NCI-H2107 treated with DMSO at 0.1 percent for 48 hours (cell line): ENCODE measurements at regions not wholly inside any gene's neighbourhood (a gene's known extent, or its start where the extent isn't known, plus 50 kb on each side); places are given as distances from the start of the nearest gene placed in this dataset.

Experiments
- DNase-seq: peaks from one replicate; lab custom pipeline; 2025; ENCODE audit not compliant: unreplicated experiment; lab: John Stamatoyannopoulos, UW

DNA sequence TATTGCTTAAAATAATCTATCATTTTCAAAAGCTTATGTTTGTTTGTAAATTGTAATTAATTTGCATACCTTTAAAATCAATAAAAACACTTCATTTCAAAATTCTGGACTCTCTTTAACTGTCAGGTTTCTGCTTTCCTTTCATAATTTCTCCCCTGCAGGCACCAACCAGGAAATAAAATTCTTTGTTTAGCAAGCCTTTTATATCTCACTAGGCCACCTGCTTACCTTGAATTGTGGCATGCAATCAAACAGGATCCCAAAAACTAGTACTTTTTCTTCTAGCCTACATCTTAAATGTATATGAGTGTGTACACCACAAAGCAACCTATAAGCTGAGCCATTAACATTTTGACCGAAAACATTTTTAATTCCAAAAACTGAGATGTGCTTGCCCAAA is 233.1 kb downstream of the NR4A2 start:
- DNase-seq, result peak; percentile 47

DNA sequence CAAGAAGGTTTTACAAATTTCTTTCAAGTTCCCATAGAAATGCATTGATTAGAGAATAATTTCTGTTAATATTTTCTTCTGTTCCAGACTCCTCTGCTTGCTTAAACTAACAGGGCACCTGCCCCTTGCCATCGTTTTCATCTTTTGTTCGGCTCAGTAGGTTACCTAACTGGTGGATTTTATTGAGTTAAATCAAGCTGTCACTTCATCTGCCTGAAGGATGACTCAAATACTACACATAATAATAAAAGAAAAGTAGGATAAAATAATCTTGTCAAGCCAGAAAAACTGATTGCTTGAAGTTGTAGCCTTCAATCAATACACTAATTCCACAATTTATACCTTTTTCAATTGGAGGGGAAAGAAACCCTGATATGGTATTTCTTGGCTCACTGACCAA is 234.0 kb downstream of the NR4A2 start:
- peak; percentile 19 for DNase-seq

DNA sequence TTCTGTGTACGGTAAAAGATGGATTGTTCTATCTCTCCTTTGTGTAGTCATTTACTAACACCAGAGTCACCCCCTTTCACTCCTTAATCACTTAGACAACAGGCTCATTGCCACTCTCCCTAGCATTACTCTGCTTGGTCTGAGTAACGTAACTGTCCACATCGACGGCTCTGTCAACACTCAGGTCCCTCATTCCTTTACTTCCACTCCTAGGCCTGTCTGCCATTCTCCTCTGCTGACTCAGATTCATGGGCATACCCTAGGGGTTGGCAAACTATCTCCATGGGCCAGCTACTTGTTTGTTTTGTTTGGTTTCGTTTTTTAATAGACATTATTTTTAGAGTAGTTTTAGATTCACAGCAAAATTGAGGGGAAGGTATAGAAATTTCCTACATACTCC is 243.9 kb downstream of the NR4A2 start:
- no peak for DNase-seq

DNA sequence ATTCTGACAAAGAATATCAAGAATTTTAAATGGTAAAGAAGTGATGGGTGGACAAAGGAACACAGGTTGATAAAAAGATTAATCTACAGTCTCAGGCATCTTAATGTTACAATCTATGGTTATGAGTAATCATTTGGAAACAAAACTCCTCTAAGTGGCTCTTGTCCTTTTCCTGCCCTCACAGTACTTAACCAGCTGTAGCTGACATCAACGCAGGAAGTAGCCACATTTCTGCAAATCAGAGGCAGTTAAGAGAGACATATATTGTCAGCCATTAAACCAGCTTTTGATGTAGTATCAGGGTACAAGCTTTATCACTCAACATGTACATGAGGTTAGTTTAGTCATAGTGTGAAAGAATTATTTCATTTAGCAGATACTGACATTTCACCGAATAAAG is 244.6 kb downstream of the NR4A2 start:
- no peak for DNase-seq

DNA sequence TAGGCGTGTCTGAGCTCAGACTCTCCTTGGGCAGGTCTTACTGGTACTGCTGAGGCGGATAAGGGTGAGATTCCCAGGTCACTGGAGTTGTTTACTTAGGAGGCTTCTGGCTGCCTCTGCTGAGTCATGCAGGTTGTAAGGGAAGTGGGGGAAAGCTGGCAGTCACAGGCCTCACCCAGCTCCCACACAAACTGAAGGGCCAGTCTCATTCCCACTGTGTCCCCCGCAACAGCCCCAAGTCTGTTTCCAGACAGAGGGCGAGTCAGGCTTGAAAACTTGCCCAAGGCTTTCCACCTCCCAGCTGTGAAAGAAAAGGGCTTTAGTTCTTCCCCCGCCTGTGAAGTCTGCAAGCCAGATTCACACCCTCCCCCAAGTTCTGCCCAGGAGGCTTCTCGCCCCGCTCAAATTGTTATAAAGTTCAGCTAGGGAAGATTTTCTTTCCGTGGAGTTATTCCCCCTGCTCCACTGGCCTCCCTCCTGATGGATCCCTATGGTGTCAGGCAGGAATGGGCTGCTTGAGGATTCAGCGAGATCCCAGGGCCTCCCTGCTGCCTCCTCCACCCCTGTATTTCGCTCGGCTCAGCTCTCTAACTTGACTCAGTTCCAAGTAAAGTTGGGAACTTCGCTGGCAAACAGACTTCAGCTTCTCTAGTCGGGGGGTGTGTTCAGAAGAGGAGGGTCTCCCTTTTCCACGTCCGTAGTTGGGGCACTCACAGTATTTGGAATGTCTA is 248.6 kb downstream of the NR4A2 start:
- DNase-seq, result no peak

DNA sequence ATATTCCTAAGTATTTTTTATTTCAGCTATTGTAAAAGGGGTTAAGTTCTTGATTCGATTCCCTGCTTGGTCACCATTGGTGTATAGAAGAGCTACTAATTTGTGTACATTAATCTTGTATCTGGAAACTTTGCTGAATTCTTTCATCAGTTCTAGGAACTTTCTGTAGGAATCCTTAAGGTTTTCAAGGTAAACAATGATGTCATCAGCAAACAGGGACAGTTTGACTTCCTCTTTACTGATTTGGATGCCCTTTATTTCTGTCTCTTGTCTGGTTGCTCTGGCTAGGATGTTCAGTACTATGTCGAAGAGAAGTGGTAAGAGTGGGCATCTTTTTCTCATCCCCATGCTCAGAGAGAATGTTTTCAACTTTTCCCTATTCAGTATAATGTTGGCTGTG is 252.7 kb downstream of the NR4A2 start:
- DNase-seq, result no peak

DNA sequence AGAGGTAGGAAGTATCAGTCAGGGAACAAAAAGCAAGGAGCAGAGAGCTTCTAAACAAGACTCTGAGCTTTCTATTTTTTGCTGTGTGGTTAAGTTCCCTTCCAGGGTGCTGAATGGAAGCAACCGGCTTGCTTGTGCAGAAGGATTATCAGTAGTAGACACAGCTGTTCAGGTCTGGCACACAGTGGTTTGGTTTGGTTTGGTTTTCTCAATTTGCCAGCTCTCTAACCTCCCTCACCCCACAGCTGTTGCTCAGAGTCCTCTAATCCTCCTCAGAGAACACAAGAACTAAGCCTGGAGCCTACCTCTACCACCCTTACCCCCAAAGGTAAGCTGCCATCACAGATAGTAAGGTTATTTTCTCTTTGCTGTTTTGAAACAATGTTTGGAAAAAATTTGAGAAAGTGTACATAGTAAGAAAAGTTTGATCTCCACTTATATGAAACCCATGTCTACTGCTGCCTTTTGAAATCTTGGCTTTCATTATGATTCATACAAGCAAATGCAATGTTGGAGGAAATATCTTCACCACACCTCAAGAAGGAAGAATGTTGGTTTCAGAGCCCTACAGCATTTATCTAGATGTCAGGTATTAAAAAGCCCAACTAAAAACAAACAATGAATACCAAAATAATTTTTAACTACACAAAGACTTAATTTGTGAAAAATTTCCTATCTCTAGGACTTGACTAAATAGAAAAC is 255.3 kb downstream of the NR4A2 start:
- no peak for DNase-seq

DNA sequence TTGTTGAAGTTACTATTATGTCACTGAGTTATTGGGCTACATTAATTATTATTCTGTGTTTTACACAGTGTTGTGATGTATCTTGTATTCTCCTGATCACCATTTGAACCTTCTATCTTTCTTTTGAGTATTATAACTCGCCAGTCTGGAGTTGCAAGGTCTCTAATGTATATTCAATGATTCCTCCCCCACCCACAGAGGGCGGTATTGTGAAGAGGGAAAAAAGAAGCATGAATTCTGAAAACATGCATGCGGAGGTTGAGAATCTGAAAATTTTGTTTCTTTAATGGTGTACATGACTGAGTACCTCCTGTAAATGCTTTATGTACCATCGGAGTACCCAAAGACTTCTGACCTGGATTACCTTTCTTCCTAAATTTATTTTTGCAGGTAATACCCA is 266.6 kb downstream of the NR4A2 start:
- no peak for DNase-seq

DNA sequence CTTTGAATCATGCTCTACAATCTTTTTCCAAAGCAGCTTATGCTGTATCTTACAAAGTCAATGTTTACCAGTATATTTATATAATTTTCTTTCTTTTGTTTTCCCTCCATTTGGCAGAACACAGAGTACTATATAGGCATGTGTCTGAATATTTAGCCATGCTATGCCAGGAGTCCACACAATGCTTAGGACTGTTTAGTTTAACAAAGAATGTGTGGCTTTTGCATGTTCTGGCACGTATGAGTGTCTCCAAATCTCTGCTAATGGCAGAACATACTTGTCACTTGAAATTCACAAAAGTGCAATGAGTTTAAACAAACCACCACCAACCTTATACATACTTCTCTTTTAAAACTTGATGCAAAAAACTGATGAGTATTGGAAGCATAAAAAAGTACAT is 268.0 kb downstream of the NR4A2 start:
- no peak for DNase-seq

DNA sequence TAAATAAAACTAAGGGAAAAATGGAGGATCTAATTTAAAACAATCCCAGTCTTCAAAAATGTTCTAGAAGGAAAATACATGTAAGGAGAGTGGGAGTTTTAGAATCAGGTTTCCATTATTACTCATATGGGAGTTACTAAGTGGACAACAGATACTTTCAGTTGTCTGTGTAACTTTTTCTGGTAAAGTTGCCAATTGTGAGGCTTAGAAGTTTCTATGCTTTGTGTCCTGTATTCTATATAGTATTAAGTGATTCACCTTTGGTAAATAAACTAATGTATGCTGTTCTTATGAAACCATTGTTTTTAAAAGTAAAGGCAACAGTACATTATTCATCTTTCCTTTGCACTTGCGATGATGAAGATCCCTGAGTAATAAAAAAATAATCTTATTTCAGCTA is 274.9 kb downstream of the NR4A2 start:
- DNase-seq, result no peak

DNA sequence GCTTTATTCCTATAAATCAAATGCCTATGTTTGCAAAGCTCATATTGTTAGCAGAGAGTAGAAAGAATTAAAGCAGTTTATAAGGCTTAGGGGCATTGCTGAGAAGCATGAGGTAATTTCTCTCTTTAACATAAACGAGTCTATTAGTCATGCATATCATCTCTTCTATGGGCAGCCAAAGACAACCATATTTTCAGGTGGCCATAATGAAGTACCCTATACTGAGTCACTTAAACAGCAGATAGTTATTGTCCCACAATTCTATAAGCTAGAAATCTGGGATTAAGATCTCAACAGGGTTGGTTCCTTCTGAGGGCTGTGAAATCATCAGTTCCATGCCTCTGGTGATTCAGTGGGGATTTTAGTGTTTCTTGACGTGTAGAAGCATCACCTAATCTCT is 277.5 kb downstream of the NR4A2 start:
- DNase-seq, result no peak

DNA sequence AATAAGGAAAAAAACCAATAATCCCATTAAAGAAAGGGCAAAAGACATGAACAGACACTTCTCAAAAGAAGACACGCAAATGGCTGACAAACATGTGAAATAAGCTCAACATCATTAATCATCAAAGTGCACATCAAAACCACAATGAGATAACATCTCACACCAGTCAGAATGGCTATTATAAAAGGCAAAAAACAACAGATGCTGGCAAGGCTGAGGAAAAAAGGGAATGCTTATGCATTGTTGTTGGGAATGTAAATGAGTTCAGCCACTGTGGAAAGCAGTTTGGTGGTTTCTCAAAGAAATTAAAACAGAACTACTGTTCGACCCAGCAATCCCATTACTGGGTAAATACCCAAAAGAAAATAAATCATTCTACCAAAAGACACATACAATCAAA is 285.6 kb downstream of the NR4A2 start:
- DNase-seq, result no peak

DNA sequence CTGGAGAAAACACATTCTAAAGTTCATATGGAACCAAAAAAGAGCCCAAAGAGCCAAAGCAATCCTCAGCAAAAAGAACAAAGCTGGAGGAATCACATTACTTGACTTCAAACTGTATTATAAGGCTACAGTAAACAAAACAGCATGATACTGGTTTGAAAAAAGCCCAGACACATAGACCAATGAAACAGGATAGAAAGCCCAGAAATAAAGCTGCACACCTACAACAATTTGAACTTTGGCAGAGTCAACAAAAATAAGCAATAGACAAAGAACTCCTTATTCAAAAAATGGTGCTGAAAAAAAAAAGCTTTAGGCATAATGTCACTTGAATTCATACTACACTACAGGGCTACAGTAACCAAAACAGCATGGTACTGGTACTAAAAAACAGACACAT is 289.6 kb downstream of the NR4A2 start:
- no peak for DNase-seq

DNA sequence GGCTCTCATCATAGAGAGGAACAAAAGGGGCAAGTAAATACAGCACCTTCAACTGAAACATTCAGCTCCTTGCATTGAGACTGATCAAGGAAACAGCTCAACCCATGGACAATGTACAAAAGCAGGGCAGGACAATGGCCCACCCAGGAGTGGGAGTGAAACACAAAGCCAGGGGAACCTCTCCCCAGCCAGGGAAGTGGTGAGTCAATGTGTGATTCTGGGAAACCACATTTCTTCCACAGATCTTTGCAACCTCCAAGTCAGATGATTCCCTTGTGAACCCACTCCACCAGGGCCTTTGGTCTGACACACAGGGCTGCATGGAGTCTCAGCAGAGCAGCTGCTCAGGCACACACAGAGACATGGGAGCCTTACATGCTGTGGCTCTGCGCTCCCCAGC is 294.5 kb downstream of the NR4A2 start:
- DNase-seq, result no peak

DNA sequence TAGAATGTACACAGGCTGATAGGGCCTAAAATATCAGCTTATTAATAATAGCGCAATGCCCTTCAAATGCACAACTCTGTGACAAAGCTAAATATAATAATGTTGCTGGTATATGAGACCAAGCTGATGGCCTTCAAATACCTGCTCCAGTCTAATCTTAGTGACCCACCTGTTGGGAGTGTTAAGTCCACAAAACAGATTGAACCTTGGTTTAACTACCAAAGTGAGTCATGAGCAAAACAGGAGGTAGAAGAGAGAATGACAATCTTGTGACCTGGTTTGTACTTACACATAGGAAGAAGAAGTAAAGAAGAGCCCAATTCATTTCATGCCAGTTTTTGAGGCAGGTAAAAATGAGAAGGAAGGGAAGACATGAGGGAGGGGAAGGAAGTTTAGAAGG is 295.0 kb downstream of the NR4A2 start:
- no peak for DNase-seq

DNA sequence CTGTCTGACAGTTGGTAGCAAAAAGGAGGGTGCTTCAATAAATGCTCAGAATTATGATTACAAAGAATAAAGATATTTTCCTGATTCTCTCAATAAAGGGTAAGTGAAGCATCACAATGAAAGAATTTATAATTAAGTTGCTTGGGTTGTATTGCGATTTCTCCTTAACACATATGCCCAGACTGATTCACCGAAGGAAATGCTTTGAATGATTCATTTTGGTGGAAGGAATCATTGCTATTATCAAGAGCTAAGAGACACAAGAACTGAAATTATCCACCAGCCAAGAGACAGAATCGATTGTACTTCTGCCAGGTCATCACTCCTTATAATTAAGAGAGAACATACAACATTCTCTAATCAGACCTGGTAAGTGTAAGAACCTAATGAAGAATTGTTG is 301.4 kb downstream of the NR4A2 start:
- DNase-seq, result no peak

DNA sequence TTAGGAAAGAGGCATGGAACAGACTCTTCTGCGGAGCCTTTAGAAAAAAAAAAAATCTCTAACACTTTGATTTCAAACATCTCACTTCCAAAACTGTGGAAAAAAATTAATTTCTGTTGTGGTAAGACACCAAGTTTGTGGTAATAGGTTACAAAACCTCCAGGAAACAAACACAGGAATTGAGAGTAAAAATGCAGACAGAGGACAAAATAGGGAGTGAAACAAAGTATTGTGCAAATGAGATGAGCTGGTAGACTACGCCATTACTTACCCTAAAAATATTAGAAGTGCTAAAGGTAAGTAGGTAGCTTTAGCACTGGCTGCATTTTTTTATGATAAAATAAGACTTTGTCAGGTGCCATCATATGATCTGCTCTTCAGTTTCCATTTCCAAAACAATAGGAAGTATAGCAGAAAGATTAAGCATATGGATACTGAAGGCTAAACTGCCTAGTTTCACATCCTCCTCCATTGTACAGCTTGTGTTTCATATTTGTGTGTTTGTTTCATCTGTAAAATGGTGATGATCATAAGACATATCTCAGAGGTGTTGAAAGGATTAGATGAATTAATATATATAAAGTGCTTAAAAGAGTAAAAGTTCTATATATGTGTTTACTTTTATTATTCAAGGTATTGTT is 309.2 kb downstream of the NR4A2 start:
- no peak for DNase-seq

DNA sequence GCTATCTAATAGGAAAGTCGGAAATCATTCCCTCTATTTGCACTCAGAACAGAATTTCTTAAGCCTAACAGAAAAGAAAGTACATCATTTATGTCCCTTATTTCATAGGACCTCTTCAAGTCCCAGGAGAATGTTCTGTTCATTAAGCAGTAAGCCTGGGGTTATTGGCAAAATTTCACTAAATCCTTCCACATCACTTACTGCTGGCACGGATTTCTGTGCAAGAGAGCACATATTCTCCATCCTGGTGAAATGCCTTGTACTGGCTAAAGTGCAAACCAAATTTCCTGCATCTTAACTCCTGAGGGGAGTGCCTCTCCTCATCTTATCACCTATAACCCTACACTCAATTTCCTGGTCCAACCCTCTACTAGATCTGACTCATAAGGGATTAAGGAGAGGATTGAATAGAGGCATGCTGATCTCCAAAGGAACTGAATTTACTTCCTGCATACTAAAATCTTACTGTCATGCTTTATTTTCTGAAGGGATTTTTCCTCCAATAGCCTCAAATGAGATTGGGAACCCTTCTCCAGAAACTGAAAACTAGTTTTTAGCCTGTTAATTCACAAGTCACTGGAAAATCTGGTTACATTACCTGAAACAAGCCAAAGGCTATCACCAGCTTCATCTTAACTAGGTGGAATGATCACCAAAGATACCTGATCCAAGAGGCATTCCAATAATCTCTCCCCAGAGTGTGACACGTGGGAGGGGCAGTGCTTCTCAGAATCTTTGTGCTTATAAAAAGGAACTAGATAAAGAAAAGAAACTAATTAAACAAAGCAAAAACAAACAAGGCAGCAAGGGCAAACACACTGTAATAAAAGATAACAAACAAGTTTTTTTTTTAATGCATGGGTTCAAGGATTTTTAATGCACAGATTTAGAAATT is 311.1 kb downstream of the NR4A2 start:
- DNase-seq, result no peak

DNA sequence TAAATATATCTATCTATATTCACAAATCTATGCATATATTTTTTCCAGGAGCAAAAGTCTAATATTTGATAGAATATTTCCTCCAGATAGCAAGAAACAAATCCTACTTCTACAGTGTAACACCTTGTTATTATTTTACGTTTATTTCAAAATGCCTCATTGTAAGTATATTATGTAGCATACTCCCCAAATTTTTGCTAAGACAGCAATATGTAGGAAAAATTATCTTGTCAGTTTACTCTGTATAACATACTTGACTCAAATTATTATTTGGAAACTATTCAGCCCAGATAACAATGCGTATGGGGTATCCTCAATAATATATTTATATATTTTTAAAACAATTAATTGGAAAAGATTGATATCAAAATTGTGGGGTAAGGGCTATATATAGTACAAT is 313.2 kb downstream of the NR4A2 start:
- no peak for DNase-seq

DNA sequence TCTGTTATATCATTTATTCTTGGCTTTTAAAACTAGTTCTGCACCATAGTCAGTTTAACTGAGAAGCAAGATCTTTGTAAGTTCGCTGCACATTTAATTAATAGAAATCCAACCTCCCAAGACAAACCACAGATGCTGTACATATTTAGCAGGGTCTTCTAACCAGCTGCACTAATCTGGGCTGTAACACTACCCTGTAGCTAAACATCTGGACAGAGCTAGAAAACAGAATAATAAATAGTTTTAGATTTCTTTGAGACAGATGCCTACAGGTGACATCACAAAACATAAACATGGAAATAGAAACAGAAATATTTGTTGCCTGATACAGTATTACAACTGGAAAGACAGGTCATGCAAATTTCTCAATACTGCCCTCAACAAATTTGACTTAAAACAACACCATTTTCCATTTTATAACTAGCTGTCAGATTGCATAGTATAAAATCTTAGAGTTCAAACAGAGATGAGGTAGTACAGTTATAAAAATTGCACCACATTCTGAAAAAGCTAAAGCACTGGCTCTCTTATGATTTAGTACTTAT is 315.1 kb downstream of the NR4A2 start:
- no peak for DNase-seq

DNA sequence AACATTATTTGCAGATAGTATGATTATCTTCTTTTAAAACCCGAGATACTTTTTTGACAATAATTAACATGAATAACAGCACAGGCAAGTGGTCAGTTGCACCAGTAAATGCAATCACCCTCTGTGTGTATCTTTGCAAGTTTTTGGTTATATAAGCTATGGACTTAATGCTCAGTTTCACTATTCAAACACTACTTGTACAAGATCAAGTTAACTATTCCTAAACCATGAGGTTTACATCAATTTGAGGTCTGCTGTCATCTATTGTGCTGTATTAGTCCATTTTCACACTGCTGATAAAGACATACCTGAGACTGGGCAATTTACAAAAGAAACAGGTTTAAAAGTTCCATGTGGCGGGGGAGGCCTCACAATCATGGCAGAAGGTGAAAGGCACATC is 323.2 kb downstream of the NR4A2 start:
- no peak for DNase-seq
